OCI-LY7 (cell line): ENCODE measurements at regions not wholly inside any gene's neighbourhood (a gene's known extent, or its start where the extent isn't known, plus 50 kb on each side); places are given as distances from the start of the nearest gene placed in this dataset.
"Not testable (repeated sequence)": the region's sequence is repeated elsewhere in the genome, so short reads cannot be mapped to it uniquely, and the experiment has no call there.

Source experiments
- EZH2phosphoT487 ChIP-seq: fragments of 200-600 bp; sonication (generic); IDR thresholded peaks from 2 replicates; pipeline ENCODE4 v1.6.1; 2018; ENCODE audit warnings: low read depth, borderline replicate concordance, mild to moderate bottlenecking, mixed run types, antibody characterized with exemption, low read length, moderate library complexity, mixed read lengths
- TF ChIP-seq, protein P1 (sequence below): fragments of 200-600 bp; sonication (generic); conservative IDR thresholded peaks from 2 replicates; pipeline ENCODE4 v1.5.1; 2014; ENCODE audit warnings: mild to moderate bottlenecking, antibody characterized with exemption, low read length, moderate library complexity, mixed read lengths

GRCh38 chrX:129357428-129357827 is 165.9 kb downstream of the SMARCA1 start:
- TF ChIP-seq, protein P1, sequence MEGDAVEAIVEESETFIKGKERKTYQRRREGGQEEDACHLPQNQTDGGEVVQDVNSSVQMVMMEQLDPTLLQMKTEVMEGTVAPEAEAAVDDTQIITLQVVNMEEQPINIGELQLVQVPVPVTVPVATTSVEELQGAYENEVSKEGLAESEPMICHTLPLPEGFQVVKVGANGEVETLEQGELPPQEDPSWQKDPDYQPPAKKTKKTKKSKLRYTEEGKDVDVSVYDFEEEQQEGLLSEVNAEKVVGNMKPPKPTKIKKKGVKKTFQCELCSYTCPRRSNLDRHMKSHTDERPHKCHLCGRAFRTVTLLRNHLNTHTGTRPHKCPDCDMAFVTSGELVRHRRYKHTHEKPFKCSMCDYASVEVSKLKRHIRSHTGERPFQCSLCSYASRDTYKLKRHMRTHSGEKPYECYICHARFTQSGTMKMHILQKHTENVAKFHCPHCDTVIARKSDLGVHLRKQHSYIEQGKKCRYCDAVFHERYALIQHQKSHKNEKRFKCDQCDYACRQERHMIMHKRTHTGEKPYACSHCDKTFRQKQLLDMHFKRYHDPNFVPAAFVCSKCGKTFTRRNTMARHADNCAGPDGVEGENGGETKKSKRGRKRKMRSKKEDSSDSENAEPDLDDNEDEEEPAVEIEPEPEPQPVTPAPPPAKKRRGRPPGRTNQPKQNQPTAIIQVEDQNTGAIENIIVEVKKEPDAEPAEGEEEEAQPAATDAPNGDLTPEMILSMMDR: not testable (repeated sequence)
- not testable (repeated sequence) for TF ChIP-seq EZH2phosphoT487
